Fibroblast of the aortic adventitia (primary cell): ENCODE measurements at regions not wholly inside any gene's neighbourhood (a gene's known extent, or its start where the extent isn't known, plus 50 kb on each side); places are given as distances from the start of the nearest gene placed in this dataset.

Experiments
- DNase-seq: peaks from one replicate; pipeline ENCODE4 v3.0.0-alpha.2; 2010; ENCODE audit warnings: low read depth
- H3K4me3 ChIP-seq: 2 replicates; pipeline ENCODE4 v1.5.1; 2011; ENCODE audit warnings: low read depth, mild to moderate bottlenecking, control low read depth, low read length, moderate library complexity
- CTCF ChIP-seq: IDR thresholded peaks from 2 replicates; pipeline ENCODE4 v1.5.1; 2011; ENCODE audit warnings: mild to moderate bottlenecking, low read length, control low read depth, inconsistent platforms; ENCODE audit not compliant: insufficient read depth

- no peak overlapping the region for H3K4me3 ChIP-seq
- peak; percentile 81 for TF ChIP-seq CTCF
- peak; percentile 88 for DNase-seq
These were observed 68.5 kb downstream of the TMCO5A start for GRCh38 chr15:38002883-38003477.

DNA sequence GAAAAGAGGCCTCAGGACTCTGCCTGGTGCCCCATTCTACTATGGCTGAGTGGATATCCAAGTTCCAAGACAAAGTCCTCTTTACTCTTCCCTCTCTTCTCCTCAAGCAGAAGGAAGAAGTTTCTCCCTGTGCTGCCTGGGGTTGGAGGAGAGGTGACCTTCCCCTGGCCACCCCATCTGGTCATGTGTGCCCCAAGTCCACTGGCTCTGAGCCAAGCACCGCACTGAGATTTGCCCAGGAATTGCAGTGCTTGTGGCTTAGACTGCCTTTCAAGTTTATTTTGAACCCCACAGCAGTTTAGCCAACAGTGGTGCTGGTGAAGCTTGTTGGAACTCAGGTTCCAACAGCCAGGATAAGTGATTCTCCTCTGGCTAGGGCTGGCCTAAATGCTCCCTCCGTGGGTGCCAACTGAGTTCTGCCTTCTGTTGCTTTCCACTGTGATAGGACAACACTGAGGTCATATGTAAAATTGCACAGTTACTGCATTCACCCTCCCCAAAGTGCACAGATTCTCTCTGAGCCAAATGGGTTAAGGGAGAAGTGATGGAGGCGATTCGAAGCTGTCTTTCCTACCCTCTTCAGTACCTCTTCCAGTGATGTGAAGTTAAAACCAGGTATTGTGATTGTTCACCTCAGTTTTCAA, 69.9 kb downstream of the TMCO5A start:
- TF ChIP-seq CTCF, result no peak
- no peak overlapping the region for H3K4me3 ChIP-seq
- no peak for DNase-seq

DNA sequence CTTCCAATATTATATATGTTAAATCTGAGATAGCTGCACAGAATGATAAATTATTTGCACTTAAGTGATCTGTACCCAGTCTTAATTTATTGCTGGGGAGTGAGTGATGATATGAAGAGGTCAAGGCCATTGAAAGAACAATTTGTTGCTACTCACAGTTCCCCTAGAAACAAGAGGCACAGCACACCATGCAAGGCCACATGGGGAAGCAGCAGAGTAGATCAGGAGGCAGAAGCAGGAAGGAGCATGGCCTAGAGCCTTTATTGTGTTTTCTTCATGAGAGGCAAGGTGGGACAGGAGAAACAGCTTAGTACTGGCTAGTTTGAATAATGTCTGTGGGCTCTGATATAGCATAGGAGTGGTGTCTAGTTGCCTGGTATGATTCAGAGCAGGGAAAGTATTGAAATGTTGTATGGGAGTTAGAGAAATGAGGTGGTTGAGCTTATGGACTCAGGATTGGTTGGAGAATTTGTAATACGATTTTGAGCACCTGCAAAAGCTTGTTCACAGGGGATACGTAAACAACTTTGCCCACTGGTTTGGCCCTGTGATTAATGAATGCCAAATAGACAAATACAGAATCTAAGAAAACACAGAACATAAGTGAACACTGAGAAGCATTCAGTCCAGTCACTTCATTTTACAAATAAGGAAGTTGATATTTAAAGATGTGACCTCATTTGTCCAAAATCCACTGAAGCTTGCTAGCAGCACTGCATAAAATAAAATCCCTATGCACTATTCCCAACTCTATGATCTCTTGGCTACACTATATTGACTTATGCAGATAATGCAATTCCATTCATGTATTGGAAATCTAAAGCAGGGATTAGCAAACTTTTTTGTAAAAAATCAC, 71.7 kb downstream of the TMCO5A start:
- H3K4me3 ChIP-seq, result no peak overlapping the region
- no peak for TF ChIP-seq CTCF
- DNase-seq, result no peak

GRCh38 chr15:38010395-38010794, 76.0 kb downstream of the TMCO5A start:
- DNase-seq, result no peak
- no peak overlapping the region for H3K4me3 ChIP-seq
- TF ChIP-seq CTCF, result no peak

DNA sequence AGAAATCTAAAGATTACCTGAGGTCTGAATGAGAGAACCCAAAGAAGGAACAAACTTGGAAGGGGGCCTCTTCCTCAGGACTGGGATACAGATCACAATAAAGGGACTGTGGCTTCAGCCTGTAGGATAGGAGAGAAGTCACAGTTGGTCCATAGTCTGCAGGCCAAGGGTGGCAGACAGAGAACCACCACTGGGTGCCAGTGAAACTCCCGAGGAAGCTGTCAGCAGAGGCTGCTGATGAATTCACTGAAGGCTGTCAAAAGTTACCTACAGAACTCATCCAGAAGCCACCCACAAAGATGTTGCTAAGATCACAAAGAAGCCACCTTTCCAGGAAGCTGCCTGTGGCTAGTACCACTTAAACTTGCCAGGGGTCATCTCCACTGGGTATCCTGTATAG, 78.5 kb downstream of the TMCO5A start:
- DNase-seq, result no peak
- TF ChIP-seq CTCF, result no peak

DNA sequence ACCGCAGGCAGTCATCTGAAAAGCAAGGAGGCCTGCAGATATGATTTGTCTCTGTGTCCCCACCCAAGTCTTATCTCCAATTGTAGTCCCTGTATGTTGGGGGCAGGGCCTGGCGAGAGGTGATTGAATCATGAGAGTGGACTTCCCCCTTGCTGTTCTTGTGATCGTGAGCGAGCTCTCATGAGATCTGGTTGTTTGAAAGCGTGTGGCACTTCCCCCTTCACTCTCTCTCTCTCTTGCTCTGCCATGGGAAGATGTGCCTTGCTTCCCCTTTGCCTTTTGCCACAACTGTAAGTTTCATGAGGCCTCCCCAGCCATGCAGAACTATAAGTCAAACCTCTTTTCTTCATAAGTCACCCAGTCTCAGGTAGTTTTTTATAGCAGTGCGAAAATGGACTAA, 83.3 kb downstream of the TMCO5A start:
- H3K4me3 ChIP-seq, result no peak overlapping the region
- DNase-seq, result no peak
- TF ChIP-seq CTCF, result no peak

More for the DNA sequence above, 78.5 kb downstream of the TMCO5A start:
- H3K4me3 ChIP-seq, result no peak overlapping the region
